H54 (cell line): ENCODE measurements at regions not wholly inside any gene's neighbourhood (a gene's known extent, or its start where the extent isn't known, plus 50 kb on each side); places are given as distances from the start of the nearest gene placed in this dataset.
A peak's percentile ranks its signal among the peaks of the same experiment; 100 is the strongest.

Experiments used
- DNase-seq: peaks from one replicate; pipeline ENCODE4 v3.0.0; 2011; ENCODE audit warnings: low spot score, mixed read lengths; ENCODE audit not compliant: insufficient read length
- FAIRE-seq: peaks from 3 replicates; lab custom pipeline; 2011; peaks lifted over from hg19 to GRCh38; lab: Jason Lieb, UNC
- POLR2A ChIP-seq: IDR thresholded peaks from 2 replicates; pipeline ENCODE4 v1.6.1; 2011; ENCODE audit warnings: low read depth, mild to moderate bottlenecking, low read length

DNA sequence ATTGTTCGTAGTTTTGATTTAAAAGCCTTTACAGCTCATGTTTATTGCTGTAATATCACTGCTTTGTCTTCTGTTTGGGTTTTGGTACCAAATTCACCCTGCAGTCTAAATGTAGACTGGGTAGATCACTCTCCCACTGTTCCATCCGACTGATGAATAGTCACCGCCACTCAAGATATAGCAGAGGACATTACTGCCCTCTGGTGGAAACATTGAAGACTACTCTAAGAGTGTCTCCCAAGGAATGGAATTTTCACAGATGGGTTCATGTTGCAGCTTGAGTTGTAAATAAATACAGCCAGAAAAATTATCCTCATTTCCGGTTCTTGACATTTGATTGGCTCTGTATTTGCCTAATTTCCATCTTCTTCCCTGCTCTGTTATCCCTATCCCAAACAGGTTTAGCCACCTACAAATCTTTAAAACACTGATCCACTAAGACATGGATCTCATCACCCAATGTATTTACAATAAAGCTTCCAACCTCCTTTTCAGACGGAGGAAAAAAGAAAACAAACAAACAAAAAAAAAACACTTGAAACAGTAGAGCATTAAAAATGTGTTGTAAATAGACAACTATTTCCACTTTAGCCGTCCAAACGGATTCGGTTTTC lies 198.3 kb upstream of the CPNE8 start:
- DNase-seq (peak; percentile 14), FAIRE-seq (peak; percentile 96)
- TF ChIP-seq POLR2A = no peak

DNA sequence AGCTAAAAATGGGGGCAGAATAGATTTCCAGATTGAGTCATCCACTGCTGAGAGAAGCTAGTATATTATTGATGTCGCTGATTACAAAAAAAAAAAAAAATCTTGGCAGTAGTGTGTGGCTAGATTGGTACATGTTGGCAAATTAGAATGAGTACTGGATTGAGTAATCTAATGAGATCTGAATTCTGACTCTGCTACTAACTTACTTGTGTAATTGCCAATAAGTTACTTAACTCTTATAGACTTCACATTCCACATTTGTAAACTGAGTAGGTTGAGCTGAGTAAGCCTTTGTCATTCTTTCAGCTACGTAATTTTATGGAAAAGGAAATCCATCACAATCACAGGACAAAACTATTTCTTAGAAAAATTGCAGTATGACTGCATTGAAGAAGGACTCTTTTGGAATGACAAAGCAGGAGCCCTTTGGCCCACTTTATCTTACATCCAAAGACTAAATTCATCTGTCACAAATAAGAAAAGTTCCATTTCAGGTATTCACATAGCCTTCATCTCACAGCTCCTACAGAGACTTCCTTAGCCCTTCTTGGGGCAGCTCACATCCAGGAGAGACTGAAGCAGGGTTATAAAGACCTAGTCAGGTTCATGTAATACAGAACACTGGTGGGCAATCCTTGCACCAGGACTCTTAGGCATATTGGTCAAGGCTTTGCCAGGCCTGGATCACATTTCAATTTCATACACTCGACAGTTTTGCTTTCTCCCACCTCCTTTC lies 197.3 kb upstream of the CPNE8 start:
- DNase-seq (no peak), FAIRE-seq (no peak)
- TF ChIP-seq POLR2A = no peak

DNA sequence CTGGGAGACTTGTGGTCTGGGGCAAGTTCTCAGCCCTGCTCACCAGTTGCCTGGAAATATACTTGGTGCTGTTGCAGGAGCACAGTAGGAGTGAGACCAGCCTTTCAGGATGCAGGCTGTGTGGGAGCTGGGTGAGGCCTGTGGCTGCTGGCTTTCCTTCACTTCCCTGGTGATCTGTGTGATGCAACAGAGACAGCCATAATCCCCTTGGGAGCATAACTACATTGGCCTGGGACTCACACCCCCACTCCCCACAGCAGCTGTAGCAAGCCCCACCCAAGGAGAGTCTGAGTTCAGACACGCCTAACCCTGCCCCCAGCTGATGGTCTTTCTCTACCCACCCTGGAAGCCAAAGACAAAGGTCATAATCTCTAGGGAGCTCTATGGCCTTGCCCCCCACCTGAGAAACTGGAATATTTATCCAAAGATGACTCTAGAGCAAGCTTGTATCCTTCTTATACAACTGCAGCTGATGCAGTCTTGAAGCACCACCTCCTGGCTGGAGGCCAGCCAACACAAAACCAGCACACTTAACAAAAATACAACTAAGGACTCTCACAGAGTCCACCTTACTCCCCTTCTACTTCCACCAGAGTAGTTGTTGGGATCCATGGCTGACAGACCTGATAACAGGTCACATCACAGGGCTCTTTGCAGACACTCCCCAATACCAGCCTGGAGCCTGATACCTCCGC lies 190.4 kb upstream of the CPNE8 start:
- FAIRE-seq (no peak), DNase-seq (no peak)
- TF ChIP-seq POLR2A = no peak

DNA sequence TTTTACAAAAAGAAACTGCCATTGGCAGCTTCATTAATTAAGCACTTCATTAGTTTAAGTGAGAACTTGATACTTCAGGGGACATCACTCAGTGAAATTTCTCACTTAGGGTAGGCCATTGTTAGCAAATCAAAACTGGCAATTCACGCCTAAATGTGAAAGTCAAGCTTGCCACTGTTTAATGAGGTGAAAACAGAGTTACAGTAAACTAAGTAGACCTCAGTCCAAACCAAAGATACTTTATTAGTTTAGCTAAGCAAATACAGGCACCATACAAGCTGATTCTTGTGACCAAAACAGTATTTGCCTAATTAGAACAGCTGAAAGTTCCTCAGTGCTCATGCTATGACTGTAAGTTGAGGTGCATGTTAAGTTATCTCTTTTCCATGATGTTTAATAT lies 176.5 kb upstream of the CPNE8 start:
- DNase-seq (no peak), FAIRE-seq (no peak)
- TF ChIP-seq POLR2A = no peak

DNA sequence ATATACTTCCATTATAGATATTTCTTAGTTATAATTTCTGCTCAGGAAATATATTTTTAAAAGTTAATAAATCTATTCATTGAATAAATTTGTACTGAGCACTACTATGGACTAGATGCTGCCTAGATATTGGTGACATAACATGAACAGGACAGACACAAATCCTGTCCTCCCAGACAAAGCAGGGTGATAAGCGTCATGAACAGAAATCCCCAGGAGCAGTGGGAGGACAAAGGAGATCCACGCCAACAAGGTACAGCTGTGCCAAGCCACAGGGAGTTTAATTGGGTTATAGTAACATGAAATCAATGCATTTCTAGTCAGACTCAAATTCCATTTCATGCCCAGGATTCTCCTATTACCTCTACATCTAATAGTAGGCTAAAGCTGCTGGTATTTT lies 171.8 kb upstream of the CPNE8 start:
- no peak for FAIRE-seq
- no peak for TF ChIP-seq POLR2A
- no peak for DNase-seq

DNA sequence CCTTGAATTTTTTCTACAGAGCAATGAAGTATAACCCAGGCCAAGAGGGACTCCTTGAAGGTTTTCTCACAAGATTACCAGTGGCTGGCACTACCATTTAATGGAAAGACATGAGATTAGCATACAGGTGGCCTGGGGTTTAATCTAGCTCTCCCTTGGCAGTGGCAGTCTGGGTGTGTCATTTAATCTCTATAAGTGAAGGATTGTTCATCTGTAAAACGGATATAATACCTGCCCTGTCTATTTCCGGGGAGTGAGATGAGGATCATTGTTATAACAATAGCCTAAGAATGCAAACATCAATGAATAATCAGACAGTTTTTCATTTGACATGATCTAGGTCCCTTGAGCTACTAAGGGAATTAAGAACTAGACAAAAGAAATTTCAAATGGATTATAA lies 168.7 kb upstream of the CPNE8 start:
- FAIRE-seq = no peak
- no peak for TF ChIP-seq POLR2A

DNA sequence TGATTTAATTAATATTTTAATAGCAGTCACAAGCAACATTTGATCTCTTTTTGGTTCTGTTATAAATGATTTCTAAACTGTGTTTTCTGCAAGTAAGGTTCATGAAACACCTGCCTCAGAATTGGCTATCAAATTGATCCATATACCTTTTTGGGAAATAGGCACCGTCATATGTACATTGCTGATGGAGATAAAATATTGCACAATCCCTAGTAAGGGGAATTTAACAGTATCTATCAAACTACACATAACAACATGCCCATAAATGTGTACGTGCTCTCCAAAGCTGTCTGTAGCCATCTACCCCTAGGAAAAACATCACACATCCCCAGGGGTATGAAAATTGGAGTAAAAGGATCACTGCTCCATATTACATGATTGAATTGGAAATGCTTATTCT lies 167.3 kb upstream of the CPNE8 start:
- DNase-seq (no peak), FAIRE-seq (no peak)
- TF ChIP-seq POLR2A = no peak

More for the DNA sequence above, 168.7 kb upstream of the CPNE8 start:
- no peak for DNase-seq

DNA sequence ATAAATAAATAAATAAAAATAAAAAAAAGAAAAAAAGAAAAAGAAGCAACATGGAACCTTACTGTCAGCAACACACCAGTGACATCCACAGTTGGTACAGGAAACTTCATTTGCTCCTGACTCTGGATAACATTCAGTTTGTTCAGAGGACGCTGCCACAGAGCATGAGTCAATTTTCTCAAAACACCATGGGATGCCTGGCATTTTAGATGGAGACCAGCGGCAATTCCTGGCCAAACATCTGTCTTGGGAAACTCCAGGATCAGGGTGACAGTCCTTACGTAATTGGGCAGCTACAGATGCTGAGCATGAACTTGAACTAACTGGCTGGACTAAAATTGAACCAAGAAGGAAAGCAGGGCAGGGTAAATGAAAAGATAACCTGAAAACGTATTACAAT lies 166.2 kb upstream of the CPNE8 start:
- DNase-seq (no peak), FAIRE-seq (no peak)
- no peak for TF ChIP-seq POLR2A

DNA sequence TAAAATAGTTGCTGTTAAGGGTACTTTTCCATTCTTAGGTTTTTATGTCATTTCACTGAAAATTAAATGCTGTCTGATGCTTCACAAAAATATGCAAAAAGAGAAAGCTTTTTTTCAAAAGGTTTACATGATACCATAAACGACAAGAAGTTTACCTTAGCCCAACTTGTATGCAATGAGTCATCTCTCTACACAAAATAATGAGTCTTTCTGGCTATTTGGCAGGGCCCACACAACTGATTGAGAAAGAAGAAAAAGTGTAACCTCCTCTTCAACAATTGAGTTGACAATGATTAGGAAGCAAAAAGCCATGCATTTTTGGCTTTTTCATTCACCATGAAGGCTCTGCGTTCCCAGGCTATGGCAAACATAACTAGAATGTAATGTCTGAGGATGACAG lies 165.4 kb upstream of the CPNE8 start:
- no peak for TF ChIP-seq POLR2A
- DNase-seq (no peak), FAIRE-seq (no peak)

DNA sequence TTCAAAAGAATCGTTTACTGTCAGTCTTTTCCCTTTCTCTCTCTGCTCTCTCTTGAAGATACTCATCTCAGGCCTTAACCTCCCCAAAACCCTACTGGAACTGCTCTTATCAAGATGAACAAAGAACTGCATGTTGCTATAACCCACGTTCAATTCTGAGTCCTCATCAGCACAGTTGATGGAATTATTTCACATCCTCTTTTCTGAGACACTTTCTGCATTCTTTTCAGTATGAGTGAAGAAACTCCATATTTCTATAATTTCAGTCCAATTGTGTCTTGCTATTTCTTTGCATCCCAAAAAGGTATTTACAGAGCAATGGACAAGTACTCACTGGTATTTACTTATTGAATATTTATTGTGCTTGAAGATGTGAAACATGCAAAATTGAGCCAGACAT lies 160.1 kb upstream of the CPNE8 start:
- no peak for TF ChIP-seq POLR2A
- no peak for DNase-seq
- FAIRE-seq = no peak

DNA sequence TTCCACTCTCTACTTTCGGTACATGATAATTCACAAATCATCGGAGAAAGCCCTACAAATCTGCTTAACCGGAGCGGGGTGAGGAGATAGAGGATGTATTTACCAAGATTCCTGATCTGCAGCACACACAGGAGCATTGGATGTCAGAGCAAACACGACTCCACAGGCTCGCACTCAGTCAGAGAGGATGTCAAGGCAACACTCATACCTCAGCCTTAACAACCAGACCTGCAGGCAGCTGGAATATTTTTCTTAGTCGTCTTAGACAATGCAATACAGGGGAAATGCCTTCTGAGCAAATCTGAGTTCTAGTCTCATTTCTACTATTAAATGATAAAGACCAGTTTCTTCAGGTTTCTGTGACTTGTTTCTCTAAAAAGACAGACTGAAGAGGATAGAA lies 159.3 kb upstream of the CPNE8 start:
- FAIRE-seq = no peak
- TF ChIP-seq POLR2A = no peak

DNA sequence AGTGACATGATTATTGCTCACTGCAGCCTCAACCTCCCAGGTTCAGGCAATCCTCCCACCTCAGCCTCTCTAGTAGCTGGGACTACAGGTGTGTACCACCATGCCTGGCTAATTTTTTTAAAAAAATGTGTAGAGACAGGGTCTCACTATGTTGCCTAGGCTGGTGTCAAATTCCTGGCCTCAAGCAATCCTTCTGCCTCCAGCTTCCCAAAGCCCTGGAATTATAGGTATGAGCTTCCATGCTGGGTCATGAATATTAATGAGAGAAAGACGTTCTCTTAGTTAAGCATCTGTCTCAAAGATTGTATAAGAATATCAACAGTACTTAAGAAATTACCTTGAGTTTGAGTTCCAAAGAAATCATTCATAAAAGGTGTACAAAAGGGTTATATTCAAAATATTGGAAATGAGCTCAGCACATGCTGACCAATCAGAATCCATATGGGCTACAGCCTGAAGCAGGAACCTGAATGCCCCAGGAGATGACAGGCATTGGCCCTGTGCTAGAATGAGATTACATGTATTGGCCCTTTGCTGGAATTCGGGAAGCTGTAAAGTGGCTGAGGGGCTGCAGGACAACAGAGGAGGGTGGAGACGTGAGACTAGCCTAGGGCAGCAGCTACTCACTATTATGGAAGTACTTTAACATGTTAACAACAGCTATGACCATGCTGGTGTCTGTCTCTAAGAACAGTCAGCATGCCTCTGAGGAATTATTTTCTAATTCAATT lies 157.0 kb upstream of the CPNE8 start:
- TF ChIP-seq POLR2A = no peak
- no peak for DNase-seq
- no peak for FAIRE-seq

More for the DNA sequence above, 159.3 kb upstream of the CPNE8 start:
- DNase-seq = no peak

DNA sequence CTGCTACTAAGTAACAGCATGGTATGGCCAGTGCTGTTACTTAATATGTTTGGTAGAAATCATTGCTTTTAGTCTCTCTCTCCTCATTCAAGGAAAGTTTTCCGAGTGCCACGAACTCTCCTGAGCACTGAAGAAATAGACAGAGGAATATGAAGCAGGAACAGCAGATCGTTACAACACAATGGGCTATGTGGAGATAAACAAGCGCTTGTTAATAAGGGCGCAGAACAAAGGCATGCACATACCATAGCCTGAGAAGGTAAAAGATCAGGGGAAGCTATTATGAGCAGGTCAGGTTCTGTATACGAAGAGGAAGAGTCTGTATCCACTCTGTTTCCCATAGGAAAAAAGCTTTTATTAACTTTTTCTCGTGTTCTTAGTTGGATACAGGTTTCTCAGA lies 156.2 kb upstream of the CPNE8 start:
- DNase-seq (no peak), FAIRE-seq (no peak)
- TF ChIP-seq POLR2A = no peak

DNA sequence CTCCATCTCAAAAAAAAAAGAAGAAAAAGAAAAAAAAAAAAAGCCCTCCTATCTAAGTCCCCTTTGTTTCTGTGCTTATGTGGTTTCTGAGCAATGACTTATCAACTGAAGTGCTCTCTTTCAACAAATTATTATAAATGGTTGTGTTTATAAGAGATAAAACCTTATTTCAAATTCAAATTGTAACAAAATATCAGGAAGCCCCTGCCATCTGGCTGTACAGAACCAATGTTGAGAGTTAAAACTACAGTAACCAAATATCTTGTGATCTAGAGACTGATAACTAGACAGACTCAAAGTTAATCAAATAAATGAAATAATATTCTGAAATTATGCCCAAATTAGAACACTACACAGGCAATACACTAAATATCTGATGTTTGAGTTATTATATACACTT lies 143.0 kb upstream of the CPNE8 start:
- TF ChIP-seq POLR2A = no peak
- DNase-seq (no peak), FAIRE-seq (no peak)
